ENCODE measurements at regions not wholly inside any gene's neighbourhood (a gene's known extent, or its start where the extent isn't known, plus 50 kb on each side); places are given as distances from the start of the nearest gene placed in this dataset.
"Not testable (repeated sequence)": the region's sequence is repeated elsewhere in the genome, so short reads cannot be mapped to it uniquely, and the experiment has no call there.

DNA sequence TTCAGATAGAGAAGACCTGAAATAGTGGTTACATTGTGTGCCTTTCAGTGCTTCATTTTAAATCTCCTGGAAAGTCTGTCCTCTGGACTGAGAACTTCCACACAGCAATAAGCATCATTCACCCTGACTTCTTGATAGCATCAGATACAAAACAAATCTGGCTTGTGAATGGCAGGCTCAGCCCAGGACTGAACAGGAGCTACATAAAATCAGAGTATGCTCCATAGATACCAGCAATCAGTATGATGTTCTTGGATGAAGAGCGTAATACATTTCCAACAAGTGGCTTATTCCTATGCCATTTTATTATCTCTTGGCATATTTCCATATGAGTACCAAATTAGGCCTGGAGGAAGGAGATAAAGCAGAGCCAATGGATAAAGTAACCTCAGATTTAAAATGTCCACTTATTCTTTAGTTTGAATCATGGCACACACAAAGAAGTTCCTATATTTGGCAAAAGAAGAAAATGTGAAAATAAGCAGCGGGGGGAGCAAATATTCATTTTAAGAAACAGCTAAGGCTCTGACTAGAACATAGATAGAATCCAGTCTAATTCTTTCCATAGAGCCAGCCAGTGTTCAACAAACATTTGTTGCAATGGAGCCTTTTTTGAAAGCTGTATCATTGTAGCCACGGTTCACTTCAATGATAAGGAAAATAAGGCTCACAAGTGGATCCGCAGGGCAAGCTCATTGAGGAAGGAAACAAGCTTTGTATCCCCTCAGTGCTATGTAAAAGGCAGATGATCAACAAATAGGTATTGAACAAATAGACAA is 230.8 kb upstream of the CHAC2 start:
- DNase-seq, result no peak

DNA sequence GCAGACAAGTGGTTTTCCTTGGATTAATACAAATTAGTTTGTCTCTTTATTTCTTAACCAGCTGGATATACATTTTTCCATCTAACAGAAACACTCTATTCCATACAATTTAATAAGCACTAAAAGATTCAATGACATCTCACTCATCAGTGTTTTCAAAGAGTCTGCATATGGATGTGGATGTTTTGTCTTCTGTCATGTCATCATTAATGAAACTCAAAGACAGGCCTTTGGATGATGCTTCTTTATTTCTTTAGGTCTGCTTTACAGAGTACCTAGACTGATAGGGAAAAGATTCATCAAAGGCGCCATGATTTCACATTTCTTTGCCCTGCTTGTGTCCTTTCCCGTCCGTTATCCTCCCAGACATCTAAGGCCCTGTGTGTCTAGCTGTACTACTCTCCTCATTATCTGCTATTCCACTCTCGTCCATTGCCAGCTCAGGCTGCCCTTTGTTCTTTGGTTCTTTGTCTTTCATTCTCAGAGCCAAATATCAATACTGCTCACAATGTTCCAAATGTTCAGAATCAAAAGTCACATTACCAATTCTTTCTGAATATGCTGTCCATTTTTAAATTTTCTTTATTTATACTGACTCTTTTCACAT is 232.3 kb upstream of the CHAC2 start:
- DNase-seq, result no peak

DNA sequence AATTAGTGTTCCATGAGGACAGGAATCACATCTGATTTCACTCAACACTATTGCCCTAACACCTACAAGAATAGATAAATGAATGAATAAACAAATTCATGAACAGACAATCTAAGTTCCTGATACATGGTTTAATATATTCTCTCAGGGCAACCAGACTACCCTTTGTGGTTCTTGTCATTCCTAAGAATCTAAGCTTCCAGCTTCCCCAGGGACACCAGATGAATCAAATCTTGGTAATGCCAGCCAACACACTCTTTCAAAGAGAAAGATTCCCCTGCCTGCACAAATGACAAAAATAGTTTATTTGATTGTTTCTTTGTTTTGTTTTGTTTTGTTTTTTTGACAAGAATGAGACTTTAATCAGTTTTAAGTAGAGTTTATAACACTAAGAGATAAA is 237.5 kb upstream of the CHAC2 start:
- no peak for DNase-seq

DNA sequence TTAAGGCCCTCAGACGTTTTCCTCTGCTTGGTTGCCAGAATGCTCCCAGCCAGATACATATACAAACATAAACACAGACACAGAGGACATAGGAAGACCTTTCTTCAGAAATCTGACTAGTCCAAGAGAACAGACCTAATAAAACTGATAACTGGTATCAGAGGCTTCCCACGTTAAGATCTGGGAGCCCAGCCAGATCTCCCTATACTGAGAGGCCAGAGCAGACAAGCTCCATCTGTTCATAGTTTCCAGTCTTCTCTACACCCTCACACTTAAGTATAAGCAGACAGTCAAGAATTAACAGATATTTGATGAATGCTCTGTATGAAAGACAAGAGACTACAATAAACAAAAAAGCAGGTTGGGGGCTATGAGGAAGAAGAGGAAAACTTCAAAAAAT is 240.5 kb upstream of the CHAC2 start:
- no peak for DNase-seq

DNA sequence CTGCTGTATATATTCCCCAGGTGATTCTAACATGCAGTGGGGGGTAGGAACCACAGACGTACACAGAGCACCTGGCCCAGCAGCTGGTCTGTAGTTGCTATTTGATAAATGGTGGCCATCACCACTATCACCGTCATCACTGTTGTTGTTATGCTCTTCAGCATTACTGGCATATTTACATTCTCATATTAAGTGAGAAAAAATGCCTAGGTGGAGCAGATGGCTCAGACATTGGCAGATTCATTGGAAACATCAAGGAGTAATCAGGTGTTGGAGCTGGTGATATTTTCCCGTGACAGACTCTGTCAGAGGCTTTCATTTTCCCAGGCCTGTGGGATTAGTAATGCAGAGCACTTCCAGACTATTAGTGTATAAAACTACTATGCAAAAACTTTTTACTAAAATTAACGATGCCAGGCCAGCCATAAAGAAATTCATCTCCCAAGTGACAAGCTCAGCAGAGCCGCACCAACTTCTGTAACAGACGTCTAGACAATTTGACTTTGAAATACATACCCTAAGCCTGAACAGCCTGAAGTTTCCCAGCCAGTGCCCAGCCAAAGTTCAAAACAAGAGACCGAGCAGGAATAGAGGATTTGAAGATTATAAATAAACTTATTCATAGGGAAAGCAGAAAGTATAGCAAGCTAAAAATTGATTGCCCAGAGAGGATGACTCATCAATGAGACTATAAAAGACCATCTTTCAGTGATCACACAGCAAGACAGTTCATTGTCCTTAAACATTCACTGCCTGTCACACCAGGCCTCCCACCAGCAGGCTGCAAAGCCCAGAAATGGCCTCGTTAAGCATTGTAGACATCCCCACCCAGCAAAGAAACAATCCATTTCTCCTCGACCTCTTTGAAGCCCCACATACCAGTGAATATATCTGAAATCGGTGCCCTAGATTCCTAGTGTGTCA is 247.4 kb upstream of the CHAC2 start:
- DNase-seq, result no peak

DNA sequence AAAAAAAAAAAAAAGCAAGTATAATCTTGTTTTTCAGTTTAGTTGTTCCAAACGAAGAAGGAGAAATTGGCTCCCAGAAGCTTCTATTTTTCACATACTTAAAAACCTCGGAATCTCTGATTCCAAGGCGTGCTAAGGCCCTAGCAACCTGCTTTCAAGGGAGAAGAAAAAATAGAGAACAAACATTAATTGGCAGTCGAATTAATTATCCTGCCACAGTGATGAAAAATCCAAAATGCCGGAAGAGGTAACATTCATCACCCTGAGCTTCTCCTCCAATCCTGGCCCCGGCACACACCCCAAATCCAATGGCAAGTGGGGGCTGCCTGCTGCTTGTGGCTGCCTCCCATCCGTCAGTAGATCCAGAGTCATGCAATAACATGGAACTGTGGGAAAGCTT is 250.2 kb upstream of the CHAC2 start:
- no peak for DNase-seq

DNA sequence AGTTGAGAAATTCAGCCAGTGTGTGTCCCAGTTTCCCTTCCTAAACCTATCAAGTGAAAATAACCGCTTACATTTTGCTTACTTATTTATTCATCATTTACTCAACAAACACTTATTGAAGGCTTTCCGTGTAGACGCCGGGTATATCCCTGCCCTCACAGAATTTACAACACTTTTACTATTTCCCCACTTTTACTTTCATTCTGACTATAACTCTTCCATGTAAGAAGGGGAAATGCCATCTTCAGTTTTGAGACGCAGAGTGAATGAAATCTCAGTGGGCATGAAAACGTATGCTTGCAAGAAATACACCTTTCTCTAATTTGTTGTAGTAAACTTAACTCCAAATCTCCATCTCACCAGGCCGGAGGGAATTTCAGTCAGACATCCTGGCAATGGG is 251.0 kb upstream of the CHAC2 start:
- DNase-seq, result no peak

DNA sequence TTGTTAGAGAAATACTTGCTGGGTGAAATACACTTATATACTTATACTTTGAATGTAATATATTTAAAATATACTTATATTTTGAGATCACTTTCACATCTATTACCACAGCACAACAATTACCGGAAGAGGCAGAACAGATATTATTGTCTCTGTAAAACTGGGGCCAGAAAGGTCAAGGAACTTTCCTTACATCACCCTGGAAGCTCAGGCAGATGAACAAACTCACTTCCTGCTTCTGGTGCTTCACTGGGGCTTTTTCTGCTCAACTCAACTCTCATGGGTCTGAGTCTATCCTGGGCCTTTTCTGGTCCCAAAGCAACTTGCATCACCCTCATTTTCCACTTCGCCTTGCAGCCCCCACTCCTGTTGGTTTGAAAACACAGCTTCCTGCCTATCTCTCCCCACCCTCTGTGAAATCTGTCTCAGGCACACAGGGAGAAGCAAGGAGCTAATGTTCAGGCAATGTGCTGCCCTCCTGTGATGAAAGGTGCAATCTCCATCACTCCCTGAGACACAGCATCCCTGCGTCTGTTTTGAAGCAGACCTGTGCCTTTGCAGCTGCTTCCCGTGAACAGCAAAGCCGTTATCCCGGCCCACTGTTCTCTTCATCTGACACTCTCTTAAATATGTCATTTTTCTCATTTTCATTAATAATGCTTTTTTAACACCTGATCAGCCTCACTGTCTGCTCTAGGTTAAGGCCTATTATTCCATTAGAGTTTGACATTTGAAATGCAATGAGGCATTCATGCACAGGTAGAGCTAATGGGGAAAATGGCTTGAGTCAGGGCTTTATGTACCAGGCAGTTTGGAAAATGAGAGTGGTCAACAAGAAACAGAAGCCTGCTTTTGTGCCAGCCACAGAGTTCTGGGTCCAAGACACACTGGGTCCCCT is 251.9 kb upstream of the CHAC2 start:
- DNase-seq, result no peak

DNA sequence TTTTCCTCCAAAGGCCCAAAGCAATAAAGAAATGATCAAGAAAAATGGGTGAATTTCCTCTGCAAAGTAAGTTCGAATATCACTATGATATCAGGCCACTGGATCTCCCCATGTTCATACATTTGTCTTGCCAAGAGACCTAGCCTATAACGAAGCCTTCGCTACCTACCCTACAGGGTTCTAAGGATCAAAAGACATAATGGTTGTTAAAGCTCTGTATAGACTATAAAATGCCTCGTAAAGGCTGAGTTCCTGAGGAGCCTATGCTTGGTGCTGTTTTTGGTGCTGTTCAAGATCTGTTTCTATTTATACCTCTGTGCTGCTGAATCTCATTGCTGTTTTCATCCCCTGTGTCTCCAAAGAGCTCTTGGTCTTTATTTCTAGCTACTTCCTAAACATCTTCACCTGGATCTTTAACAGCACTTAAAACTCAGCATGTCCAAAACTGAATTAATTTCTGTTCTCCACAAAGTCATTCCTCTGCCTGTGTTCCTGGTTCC is 254.4 kb upstream of the CHAC2 start:
- no peak for DNase-seq

DNA sequence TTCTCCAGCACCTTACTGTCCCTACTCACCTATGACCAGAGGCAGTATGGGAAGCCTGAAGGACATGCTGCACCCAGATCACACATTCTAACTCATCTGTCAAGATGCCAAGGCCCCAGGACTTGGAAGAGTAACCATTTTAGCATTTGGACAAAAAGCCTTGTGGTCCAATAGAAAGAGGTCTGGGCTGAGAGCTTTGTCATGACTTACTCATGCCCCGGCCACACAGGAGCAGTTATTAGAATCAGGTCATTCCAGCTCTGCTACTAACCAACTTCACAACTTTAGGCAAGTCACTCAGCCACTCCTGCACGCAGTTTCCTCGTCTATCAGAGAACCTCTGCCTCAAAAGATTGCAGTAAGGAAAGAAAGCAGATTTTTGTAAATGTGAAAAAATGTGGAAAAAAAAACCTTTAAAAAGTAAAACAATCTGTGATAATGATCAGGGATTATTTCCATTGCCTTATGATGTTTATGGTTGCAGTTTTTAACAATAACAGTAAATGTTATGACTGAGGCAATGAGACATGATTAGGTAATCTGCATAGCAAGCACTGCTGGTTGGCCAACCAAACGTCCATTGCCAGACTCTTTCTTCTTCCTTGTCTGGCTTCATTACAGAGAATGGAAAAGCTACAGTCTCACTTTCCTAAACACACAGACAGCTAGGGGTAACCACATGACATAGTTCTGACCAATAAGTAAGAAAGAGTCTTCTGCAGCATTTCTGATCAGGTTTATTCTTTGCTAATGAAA is 255.4 kb upstream of the CHAC2 start:
- DNase-seq, result no peak

DNA sequence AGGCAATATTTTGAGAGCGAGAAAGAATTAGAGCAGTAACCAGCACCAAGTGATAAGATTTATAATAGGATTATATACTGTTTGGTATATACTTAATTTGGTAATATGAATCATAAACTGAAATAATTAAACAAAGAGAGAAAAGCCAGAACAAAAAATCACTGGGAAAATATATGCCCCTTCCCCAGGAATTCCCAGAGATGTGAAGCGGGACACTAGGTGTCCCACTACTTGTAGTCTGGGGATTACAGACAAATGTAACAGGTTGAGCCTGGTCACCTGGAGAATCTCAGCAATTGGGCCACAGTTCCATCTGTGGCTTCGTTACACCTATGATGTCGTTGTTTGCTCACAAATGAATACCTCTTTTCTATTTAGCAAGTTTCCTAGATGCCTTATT is 256.1 kb upstream of the CHAC2 start:
- DNase-seq, result no peak

DNA sequence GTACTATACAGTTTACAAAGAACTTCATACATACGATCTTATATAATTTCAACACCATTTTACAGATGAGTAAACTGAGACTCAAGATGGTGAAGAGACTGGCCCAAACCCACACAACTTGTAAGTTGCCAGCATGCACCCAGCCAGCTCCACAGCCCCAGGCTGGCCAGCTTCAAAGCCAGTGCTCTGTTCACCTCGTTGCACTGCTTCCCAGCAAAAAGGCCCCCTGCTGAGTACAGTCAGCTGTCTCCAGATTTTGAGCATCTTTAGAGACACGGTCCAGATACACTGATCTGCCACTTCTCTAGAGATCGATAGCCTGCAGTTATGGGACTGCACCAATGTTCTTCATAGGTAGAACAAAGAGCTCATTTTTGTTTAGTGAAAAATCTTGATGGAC is 257.2 kb upstream of the CHAC2 start:
- no peak for DNase-seq

DNA sequence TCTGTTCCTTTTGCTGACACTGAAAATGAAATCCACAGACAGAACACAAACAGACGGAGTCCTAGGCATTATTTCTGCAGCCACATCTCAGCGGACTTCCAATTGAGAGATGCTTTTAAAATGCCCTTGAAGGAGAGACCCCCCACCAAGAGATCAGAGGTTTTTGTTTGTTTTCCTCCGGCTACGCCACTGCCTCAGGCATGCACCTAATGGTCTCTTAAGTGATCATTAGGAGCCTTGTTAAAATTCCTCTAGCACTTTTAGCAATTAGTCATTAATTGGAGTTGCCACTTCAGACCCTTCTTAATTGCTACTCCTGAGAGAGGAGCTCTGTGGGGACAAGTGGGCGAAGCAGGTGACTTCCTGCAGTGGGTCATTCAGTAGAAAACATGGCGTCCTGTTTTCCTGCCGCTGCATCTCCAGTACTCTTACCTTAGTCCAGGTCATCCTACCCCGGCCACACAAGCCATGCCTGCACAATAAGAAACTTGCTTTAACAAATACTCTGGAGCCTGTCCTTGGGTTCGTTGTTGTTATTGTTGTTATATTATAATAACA is 257.7 kb upstream of the CHAC2 start:
- DNase-seq, result no peak

DNA sequence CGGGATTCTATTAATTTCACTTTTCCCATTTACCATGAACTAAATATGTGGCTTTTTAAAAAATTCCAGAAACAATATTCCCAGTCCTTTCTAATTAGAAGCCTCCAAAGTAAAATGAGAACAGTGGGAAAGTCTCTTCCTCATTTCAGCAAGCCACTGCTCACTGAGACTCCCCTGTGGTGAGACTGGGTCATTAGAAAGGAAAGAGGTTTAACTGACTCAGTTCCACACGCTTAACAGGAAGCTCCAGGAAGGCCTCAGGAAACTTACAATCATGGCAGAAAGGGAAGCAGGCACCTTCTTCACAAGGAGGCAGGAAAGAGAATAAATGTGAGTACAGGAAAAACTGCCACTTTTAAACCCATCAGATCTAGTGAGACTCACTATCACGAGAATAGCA is 258.9 kb upstream of the CHAC2 start:
- no peak for DNase-seq

DNA sequence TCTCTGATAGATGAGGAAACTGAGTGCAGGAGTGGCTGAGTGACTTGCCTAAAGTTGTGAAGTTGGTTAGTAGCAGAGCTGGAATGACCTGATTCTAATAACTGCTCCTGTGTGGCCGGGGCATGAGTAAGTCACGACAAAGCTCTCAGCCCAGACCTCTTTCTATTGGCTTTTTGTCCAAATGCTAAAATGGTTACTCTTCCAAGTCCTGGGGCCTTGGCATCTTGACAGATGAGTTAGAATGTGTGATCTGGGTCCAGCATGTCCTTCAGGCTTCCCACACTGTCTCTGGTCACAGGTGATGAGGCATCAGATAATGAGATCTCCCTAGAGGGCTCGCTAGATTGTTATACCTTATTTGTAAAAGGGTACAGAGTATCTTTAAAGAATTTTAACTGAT is 260.5 kb upstream of the CHAC2 start:
- DNase-seq, result not testable (repeated sequence)

DNA sequence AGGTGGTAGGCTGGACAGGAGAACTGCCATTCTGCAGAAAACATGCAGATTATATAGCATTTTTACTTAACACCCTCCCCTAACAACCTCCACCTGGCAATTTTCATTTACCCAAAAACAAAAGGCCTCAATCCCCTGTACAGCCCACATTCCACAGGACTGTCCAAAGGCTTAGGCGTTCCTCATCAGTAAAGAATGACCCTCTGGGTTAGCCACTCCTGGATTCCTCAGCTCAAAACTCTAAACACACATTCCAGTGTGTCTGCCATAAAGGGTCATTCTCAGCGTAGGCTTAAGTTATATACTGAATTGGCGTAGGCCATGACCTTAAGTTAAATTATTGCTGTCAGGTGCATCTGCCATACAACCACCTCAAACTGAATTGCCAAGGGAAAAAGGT is 261.8 kb upstream of the CHAC2 start:
- no peak for DNase-seq

DNA sequence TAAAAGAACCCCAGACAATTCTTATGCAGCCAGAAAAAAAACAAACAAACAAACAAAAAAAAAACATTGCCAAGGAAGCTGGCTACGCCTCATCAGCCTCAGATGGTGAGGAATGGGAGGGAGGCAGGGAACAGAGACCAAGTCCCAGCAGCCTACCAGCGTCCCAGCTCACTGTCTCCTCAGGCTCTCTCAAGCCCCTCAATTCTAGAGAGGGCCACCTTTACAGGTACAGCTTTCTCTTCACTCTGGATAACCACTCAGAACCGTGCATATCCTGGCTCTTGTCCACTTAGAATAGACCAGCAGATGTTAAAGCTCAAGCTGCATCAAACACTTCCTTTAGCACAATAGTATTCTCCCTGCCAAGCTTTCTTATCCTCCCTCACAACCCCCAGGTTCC is 263.1 kb upstream of the CHAC2 start:
- no peak for DNase-seq

DNA sequence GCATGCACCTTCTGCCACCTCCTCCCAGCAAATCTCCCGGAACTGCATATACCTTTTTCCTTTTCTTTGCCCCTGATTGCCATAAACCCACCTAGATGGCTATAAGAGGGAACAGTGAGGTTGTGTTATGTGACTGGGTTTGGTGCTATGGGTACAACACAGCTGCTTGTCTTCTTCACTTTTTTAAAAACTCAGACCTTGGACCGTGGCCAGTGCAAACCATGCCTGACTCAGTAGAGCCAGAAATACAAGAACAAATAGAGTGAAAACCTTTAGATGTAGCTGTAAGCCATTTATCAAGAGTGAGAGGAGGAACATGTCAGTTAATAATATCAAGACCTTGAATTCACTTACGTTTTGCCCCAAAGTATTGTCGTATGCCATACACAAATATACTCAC is 267.4 kb upstream of the CHAC2 start:
- no peak for DNase-seq

DNA sequence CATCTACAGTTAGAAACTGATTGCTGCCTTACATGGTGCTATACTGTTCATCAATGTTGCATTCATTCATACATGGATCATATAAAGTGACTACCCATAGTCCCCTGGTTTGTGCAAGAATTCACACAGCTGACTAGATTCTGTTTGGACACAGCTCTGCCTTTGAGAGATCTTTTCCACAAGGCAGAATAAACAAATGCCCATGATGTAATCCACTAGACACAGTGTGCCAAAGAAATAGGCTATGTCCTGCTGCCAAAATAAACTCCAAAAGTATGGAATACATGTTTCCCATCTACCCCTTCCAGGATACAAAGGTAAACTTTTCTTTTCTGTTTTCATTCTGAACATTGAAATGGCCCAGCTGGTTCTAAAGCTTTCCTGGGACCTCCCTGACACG is 269.4 kb upstream of the CHAC2 start:
- no peak for DNase-seq

DNA sequence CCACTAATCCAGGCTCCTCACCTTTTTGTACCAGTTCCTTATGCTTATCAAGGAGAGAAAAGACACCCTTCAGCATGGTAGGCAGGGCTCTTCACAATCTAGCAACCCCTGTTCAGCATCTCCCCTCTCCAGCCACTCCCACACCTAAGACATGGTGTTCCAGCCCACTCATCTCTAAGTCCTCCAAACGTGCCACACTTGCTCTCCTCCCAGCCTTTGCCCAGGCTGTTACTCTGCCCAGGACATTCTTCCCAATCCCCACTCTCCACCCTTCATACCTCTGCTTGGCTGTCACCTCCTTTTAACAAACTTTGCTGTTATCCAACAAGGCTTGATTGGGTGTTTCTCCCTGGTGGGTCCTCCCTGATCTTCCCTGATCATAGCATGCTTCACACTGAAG is 270.6 kb upstream of the CHAC2 start:
- DNase-seq, result no peak

DNA sequence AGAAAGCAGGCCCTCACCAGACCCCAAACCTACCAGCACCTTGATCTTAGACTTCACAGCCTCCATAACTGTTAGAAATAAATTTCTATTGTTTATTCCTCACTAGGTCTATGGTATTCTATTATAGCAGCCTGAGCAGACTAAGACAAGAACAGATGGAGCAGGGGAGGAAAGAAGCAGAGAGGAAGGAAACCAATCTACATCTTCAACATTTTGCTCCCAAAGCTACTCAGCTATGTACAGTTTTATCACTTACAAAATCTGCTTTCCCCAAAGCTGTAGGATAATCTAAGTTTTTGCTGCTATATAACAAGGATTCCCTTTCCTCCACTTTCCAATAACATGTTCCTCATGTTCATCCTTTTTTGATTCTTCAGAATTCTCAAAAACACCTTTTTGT is 274.4 kb upstream of the CHAC2 start:
- no peak for DNase-seq

DNA sequence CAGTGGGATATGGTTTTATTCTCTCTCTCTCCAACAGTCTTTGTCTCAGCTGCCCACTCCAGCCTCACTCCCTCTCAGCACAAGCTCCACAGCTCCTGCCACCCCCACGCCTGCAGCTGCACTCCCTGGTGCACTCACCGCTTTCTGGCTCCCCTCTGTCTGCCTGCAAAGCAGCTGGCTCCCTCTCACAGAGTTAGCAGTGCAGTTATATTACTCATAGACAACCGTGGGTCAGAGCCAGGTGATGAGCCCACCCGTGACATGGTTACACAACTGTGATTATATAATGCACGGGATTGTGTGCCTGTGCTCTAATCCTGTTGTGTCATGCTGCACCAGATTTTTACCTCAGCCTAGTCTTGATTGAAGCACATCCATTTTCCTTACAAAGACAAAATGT is 276.9 kb upstream of the CHAC2 start:
- DNase-seq, result no peak
